PFSK-1 (cell line): ENCODE measurements at regions not wholly inside any gene's neighbourhood (a gene's known extent, or its start where the extent isn't known, plus 50 kb on each side); places are given as distances from the start of the nearest gene placed in this dataset.

ENCODE experiments used
- POLR2AphosphoS5 ChIP-seq: IDR thresholded peaks from 2 replicates; pipeline ENCODE4 v1.6.1; 2012; ENCODE audit warnings: low read depth, mild to moderate bottlenecking, control low read depth, low read length, moderate library complexity
- SIN3A ChIP-seq: IDR thresholded peaks from 2 replicates; pipeline ENCODE4 v1.6.1; 2012; ENCODE audit warnings: mild to moderate bottlenecking, low read length, moderate library complexity, borderline replicate concordance; ENCODE audit not compliant: insufficient read depth

GRCh38 chr1:4023678-4024077, 123.6 kb upstream of the C1orf174 start:
- TF ChIP-seq SIN3A (no peak), POLR2AphosphoS5 (no peak)
